ENCODE measurements at regions not wholly inside any gene's neighbourhood (a gene's known extent, or its start where the extent isn't known, plus 50 kb on each side); places are given as distances from the start of the nearest gene placed in this dataset.

- no peak for DNase-seq
Measured at GRCh38 chr5:103620851-103621547, 58.4 kb upstream of the NUDT12 start.

GRCh38 chr5:103617913-103618312 lies 55.3 kb upstream of the NUDT12 start:
- no peak for DNase-seq

GRCh38 chr5:103617090-103617489 lies 54.5 kb upstream of the NUDT12 start:
- DNase-seq, result no peak

GRCh38 chr5:103612545-103612944 lies 50.0 kb upstream of the NUDT12 start:
- DNase-seq, result no peak

All from activated CD4-positive, alpha-beta T cell treated with anti-CD3 and anti-CD28 coated beads, Interleukin-2, amount 50 U/mL, for 16 hours (primary cell).